Stimulated activated CD4-positive, alpha-beta T cell treated with anti-CD3 and anti-CD28 coated beads, TNF-alpha, amount 100 ng/mL, for 24 hours (primary cell): ENCODE measurements at regions not wholly inside any gene's neighbourhood (a gene's known extent, or its start where the extent isn't known, plus 50 kb on each side); places are given as distances from the start of the nearest gene placed in this dataset.
"Not testable (repeated sequence)": the region's sequence is repeated elsewhere in the genome, so short reads cannot be mapped to it uniquely, and the experiment has no call there.

Experiments used
- DNase-seq, 3 experiments: peaks; one replicate each; pipeline ENCODE4 v3.0.0-alpha.2; 2020; ENCODE audit warnings: low read depth in 3 of 3

GRCh38 chr13:99700468-99700867 is 199.2 kb downstream of the TM9SF2 start:
- DNase-seq: no peak

- DNase-seq: no peak
Measured at GRCh38 chr13:99698816-99699099, 197.5 kb downstream of the TM9SF2 start.

GRCh38 chr13:99698010-99698815 is 196.9 kb downstream of the TM9SF2 start:
- DNase-seq: no peak

- no peak for DNase-seq
Measured at GRCh38 chr13:99695857-99696256, 194.6 kb downstream of the TM9SF2 start.

GRCh38 chr13:99693852-99694611 is 192.8 kb downstream of the TM9SF2 start:
- no peak for DNase-seq

GRCh38 chr13:99693351-99693750 is 192.1 kb downstream of the TM9SF2 start:
- DNase-seq: no peak

DNA sequence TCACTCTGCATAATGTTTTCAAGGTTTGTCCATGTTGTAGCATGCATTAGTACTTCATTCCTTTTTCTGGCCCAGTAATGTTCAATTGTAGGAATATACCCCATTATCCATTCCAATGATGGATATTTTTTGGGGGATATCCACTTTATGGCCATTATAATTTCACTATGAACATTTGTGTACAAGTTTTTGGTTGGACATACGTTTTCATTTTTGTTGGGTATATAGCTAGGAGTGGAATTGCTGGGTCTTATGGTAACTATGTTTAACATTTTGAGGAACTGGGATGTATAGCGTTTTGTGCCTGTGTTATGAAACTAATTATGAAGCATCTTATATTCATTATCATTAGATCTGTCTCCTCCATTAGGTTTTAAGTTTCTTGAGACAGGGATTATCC is 191.6 kb downstream of the TM9SF2 start:
- DNase-seq: no peak

DNA sequence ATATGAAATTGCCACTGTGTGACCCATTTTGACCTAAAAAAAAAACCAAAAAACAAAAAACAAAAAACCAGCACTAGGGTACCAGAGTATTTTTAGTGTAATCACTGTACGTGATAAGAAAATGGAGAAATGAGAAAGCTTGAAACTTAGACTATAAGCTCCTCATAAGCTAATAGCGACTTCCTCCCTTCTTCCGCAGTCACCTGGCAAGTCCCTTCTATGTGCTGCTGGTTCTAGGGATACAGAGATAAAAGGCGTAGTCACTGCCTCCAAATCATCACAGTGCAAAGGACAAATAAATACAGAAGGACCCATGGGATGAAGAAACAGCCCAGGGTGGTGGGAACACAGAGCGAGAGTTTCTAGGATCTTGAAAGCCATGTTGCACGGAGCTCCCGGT is 190.3 kb downstream of the TM9SF2 start:
- DNase-seq: no peak

GRCh38 chr13:99690426-99691174 is 189.3 kb downstream of the TM9SF2 start:
- no peak for DNase-seq

GRCh38 chr13:99689955-99690354 is 188.7 kb downstream of the TM9SF2 start:
- DNase-seq: no peak

DNA sequence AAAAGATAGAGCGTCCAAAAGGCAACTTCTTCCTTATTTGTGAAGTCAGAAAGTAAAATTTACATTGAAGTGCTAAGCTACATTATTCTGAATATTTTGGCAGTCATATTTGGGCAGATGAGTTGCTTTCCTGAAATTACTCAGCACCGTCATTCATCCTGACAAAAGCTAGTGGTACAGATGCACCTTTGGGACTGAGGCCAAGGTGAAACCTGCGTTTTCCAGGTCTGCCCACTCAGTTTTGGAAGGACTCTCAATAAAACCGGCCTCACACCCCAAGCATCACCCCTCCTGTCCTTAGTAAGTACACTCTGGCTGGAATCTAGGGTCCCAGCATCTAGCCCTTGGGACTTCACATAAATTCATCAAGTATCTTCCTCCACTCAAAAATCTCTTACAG is 187.5 kb downstream of the TM9SF2 start:
- no peak for DNase-seq

- DNase-seq: no peak
Measured at GRCh38 chr13:99687723-99688397, 186.6 kb downstream of the TM9SF2 start.

- DNase-seq: no peak
Measured at GRCh38 chr13:99686944-99687411, 185.7 kb downstream of the TM9SF2 start.

- DNase-seq: no peak
Measured at GRCh38 chr13:99686157-99686572, 184.9 kb downstream of the TM9SF2 start.

DNA sequence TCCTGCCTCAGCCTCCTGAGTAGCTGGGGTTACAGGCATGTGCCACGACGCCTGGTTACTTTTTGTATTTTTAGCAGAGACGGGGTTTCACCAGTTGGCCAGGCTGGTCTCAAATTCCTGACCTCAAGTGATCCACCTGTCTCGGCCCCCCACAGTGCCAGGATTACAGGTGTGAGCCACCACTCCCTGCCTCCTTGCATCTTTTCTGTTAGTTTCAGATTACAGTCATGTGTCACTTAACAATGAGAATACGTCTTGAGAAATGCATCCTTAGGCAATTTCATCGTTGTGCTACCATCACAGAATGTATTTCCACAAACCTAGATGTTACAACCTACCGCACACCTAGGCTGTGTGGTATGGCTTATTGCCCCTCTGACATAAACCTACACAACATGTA is 180.4 kb downstream of the TM9SF2 start:
- DNase-seq: no peak

DNA sequence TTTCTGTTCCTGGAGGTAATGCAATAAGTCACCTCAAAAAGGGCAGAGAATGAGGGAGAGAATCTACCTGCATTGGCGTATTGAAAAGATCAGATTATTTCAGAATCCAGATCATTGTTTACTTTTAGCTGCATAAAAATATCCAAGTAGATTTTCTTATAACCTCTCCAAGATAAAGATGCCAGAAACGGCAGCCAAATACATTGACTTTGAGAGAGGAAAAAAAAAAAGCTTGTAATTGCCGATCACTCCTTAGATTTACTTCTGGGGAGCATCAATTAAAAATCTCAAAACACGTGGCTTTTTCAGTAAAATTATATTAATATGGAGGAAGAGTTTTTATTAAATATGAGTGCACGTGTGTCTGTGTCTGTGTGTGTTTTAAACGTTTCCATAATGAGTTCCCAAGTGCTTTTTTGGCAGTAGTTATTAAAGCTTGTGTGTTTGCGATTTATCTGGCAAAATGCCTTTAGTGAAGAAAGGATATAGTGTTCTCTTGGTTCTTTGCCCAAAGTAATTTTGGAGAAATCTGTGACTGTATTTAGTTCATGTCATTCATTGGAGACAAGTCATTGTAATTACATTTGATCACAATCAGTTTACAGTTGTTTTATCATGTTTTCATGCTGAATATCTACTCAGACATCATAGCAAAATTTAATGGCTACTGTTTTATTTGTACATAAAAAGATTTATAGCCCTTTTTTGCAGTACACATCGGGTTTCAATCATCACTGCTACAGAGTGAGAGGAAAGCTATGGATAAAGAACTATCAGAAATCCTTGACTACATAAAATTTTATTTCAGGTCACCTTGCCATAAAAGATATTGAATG is 176.1 kb downstream of the TM9SF2 start:
- DNase-seq: no peak

DNA sequence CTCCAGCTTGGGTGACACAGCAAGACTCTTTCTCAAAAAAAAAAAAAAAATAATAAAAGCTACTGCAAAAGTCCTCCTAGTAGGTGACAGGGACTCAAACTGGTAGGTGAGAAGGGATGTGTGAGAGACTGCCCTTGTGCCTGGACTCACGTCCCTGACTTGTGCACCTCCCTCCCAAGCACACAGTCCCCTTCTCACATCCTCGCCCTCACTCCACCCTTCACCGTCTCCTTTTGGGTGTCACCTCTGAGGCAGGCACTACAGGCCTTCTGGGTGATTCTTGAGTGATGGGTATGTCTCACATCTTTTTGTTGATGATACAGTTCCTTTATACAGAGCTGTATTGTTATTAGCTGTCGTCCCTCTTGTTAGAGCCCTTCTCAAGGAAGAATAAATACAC is 170.5 kb downstream of the TM9SF2 start:
- no peak for DNase-seq

- not testable (repeated sequence) for DNase-seq
Measured at GRCh38 chr13:99669096-99669495, 167.8 kb downstream of the TM9SF2 start.

DNA sequence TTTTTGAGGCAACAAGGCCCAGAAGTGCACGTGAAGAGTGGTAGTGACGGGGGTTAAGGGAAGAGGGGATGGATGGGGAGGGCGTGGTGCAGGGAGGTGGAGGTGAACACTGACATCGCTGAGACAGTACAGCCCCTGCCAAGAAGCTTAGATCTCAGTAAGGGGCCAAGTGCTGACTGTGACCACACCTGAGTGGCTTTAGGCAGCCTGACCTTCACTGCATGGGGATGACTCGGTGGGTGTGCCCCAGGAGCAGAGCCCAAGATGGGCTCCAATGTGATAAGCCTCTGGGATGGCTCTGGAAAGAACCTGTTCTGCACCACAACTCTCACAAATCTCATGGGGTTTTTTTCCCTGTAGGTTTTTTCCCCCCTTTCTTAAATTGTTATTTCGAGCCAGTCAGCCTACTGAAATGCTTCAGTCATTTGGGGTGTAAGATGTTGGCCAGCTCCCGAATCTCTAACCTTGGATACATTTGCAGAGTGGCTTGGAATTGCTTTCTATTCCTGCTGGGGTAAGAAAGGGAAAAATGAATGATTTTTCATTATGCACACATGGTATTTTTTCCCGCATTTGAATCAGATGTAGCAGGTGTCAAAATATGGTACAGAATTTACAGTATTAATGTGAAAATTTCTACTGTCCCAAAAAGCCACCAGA is 165.0 kb downstream of the TM9SF2 start:
- no peak for DNase-seq

- DNase-seq: no peak
Measured at GRCh38 chr13:99665711-99666110, 164.4 kb downstream of the TM9SF2 start.

- DNase-seq: no peak
Measured at GRCh38 chr13:99663908-99664307, 162.6 kb downstream of the TM9SF2 start.
